Activated naive CD8-positive, alpha-beta T cell (primary cell): ENCODE measurements at regions not wholly inside any gene's neighbourhood (a gene's known extent, or its start where the extent isn't known, plus 50 kb on each side); places are given as distances from the start of the nearest gene placed in this dataset.

Source experiments
- H3K27ac Mint-ChIP-seq: one replicate; pipeline ENCODE4 v1.8.0; 2021; ENCODE audit warnings: mixed read lengths
- H3K27me3 Mint-ChIP-seq: one replicate; pipeline ENCODE4 v1.8.0; 2021; ENCODE audit warnings: mixed read lengths
- H3K36me3 Mint-ChIP-seq: one replicate; pipeline ENCODE4 v1.8.0; 2021; ENCODE audit warnings: mixed read lengths
- H3K4me1 Mint-ChIP-seq: one replicate; pipeline ENCODE4 v1.8.0; 2021; ENCODE audit warnings: low read depth, mixed read lengths
- H3K4me3 Mint-ChIP-seq: one replicate; pipeline ENCODE4 v1.8.0; 2021; ENCODE audit warnings: mild to moderate bottlenecking, mixed read lengths
- H3K9me3 Mint-ChIP-seq: one replicate; pipeline ENCODE4 v1.8.0; 2021; ENCODE audit warnings: low read depth, mixed read lengths

DNA sequence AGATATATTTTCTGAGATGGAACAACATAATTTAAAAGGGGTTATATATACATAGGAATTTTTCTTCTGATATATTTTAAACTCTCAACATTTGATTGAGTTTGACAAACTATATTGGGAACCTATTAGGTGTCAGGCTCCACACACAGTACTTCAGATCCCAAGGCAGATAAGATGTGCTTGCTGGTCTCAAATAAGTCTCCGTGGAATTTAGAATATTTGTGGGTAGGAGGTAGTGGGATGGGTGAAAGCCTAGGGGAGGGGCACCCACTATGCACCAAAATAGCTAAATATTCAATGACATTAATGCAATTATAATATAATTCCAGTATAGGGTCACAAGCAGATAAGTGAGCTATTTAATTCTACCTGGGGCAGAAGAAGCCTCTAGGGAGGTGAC lies 81.5 kb downstream of the ARL4A start:
- no peaks in the 10 kb centered on the region for H3K36me3 Mint-ChIP-seq
- no peak overlapping the region for H3K4me3 Mint-ChIP-seq
- H3K27me3 Mint-ChIP-seq, result peaks cover 3% of the 10 kb centered on the region
- H3K4me1 Mint-ChIP-seq, result no peaks in the 10 kb centered on the region
- H3K9me3 Mint-ChIP-seq, result no peaks in the 10 kb centered on the region
- H3K27ac Mint-ChIP-seq, result no peak overlapping the region

DNA sequence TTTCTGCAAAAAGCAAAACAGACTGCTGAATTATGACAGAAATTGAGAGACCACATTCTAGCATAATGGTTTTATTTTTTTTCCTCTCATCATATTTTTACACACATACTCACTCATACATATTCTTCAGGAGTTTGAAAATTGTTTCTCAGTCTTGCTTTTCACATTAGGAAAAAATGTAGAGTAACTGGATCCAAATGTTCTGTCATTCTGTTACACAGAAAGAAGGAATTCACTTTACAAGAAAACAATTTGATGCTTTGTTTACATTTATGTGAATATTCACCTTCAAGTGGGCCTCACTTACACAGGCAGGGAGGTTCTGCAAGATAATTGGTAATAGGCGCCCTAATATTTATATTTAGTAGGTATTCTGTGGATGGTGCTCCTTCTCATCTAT lies 82.0 kb downstream of the ARL4A start:
- H3K4me1 Mint-ChIP-seq, result no peaks in the 10 kb centered on the region
- H3K27me3 Mint-ChIP-seq, result peaks cover 3% of the 10 kb centered on the region
- H3K4me3 Mint-ChIP-seq, result no peak overlapping the region
- no peak overlapping the region for H3K27ac Mint-ChIP-seq
- no peaks in the 10 kb centered on the region for H3K36me3 Mint-ChIP-seq
- H3K9me3 Mint-ChIP-seq, result no peaks in the 10 kb centered on the region

DNA sequence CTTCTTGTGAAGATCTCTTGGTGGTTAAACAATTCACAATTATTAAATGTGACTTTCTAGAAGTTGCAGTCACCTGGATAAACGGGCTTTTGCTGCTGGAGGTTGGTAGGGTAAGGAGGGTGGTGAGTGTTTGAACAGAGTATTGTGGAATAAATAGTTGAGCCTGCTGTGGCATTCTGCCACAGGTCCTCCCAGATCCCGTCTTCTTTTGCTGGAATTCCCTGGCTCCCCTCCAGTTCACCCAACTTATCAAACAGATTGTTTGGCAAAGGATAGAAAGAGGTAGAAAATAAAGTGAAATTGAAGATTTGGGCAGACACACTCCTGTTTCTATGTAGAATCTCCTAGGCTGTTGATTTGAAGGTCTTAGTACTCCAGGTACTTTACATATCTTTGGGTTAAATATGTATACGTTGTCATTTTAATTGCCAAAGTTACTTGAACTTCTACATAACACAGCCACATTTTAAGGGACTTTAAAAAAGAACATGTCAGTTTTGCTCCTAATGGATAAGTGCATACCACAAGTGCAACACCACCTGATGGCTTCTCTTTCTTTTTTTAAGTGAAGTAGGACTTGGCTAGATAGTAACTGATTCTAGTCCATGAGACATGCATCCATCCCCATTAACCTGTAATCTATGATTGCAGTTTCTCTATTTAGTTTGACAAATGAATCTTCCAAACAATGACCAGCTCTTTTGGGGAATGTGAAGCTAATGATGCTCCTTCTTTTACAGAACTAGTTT lies 83.0 kb downstream of the ARL4A start:
- no peak overlapping the region for H3K27ac Mint-ChIP-seq
- H3K27me3 Mint-ChIP-seq, result peaks cover 3% of the 10 kb centered on the region
- no peaks in the 10 kb centered on the region for H3K9me3 Mint-ChIP-seq
- H3K4me1 Mint-ChIP-seq, result no peaks in the 10 kb centered on the region
- H3K36me3 Mint-ChIP-seq, result no peaks in the 10 kb centered on the region
- H3K4me3 Mint-ChIP-seq, result no peak overlapping the region

DNA sequence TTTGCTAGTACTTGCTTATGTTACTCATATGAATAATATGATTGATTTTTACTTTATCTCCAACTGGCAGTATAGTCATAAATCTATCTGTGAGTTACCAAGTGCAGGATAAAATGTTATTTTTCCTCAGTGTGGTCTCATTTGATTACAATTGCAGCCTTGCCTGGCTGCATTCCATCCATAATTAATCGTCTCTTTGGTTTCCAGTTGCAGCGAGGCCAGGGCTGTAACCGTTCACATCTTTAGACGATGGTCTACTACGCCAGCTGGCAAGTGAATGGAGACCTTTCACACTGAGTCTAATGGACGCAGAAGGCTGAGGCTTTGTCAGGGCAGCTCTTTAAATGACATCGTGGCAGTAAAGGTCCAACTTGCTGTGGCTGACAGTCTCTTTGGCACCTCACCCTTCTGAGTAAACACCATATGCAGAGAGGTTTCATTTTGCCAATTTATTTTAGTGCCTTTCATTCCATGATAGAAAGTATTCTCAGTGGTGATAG lies 84.0 kb downstream of the ARL4A start:
- Mint-ChIP-seq H3K4me1 (no peaks in the 10 kb centered on the region), H3K27me3 (peaks cover 3% of the 10 kb centered on the region), H3K27ac (no peak overlapping the region), H3K9me3 (no peaks in the 10 kb centered on the region), H3K36me3 (no peaks in the 10 kb centered on the region), H3K4me3 (no peak overlapping the region)

DNA sequence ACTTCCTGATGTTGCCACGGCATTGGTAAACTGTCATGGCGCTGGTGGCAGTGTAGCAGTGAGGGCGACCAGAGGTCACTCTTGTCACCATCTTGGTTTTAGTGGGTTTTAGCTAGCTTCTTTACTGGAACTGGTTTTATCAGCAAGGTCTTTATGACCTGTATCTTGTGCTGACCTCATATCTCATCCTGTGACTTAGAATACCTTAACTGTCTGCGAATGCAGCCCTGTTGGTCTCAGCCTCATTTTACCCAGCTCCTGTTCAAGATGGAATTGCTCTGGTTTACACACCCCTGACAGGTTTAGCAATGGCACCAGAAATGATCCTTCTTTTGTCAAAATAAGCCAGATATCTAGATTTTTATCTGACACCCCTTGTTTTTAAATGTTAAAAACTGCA lies 85.3 kb downstream of the ARL4A start:
- no peaks in the 10 kb centered on the region for H3K4me1 Mint-ChIP-seq
- no peaks in the 10 kb centered on the region for H3K9me3 Mint-ChIP-seq
- no peaks in the 10 kb centered on the region for H3K36me3 Mint-ChIP-seq
- peaks cover 3% of the 10 kb centered on the region for H3K27me3 Mint-ChIP-seq
- H3K4me3 Mint-ChIP-seq, result no peak overlapping the region
- no peak overlapping the region for H3K27ac Mint-ChIP-seq

DNA sequence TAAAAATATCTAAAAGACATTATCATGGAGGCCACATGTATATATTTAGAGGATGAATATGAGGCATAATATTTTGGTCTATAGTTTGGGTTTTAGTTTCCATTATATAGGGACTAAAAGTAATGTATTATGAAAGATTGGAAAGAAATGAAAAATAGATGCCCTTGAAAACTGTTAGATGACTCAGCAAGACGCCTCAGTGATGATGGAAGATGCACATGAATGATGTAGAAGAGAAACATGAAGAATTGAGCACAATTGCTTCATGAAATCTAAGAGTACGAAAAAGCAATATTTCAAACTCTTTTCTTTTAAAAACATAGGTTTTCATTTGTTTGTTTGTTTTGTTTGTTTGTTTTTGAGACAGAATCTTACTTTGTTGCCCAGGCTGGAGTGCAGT lies 89.8 kb downstream of the ARL4A start:
- Mint-ChIP-seq H3K36me3 (no peaks in the 10 kb centered on the region), H3K27me3 (peaks cover 4% of the 10 kb centered on the region), H3K9me3 (no peaks in the 10 kb centered on the region), H3K4me3 (no peak overlapping the region), H3K4me1 (no peaks in the 10 kb centered on the region), H3K27ac (no peak overlapping the region)

DNA sequence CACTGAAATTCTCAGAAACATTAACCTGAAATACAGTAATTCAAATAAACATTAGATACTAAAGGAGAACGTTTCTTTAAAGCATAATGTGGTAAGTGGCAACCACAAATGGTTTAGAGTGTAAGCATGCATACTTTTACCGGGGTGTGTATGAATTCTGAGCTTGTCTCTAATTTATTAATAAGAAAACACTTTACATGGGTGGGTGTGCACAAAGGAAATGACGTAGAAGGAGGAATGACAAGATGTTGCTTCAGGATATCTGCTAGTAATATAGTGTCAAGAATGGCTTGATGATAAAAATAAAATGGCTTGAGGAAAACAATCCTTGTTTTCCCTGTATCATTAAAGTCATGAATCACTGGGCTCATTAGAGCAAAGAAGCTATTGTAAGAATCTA lies 92.5 kb downstream of the ARL4A start:
- Mint-ChIP-seq H3K27ac (no peak overlapping the region), H3K9me3 (no peaks in the 10 kb centered on the region), H3K36me3 (no peaks in the 10 kb centered on the region), H3K27me3 (peaks cover 3% of the 10 kb centered on the region), H3K4me3 (no peak overlapping the region), H3K4me1 (no peaks in the 10 kb centered on the region)

DNA sequence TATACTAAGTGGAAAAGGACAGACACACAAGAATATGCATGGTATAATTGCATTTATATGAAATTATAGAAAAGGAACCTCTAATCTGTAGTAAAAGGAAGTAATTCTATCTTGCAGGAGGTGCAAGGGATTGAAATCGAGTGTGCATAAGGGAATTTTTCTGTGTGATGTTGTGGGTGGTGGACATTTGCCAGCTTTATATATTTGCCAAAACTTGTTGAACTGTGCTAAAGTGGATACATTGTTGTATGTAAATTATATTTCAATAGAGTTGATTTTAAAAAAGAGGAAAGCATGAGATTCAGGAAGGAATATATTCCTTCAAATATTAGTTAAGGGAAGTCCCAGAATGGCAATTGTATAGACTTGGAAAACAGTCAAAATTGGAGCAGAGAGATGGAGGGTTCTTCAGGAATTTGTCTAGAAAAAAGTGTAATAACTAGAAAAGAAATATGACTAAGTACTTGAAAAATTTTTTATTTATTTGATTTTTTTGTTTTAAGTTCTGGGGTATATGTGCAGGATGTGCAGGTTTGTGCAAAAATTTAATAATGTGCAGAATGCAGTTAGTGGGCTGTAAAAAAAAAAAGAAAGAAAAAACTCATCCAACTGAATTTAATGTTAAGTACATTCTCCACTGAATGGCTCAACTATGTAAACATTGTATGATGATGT lies 96.1 kb downstream of the ARL4A start:
- H3K9me3 Mint-ChIP-seq, result no peaks in the 10 kb centered on the region
- H3K27me3 Mint-ChIP-seq, result peaks cover 3% of the 10 kb centered on the region
- no peak overlapping the region for H3K27ac Mint-ChIP-seq
- H3K4me1 Mint-ChIP-seq, result no peaks in the 10 kb centered on the region
- H3K36me3 Mint-ChIP-seq, result no peaks in the 10 kb centered on the region
- H3K4me3 Mint-ChIP-seq, result no peak overlapping the region

DNA sequence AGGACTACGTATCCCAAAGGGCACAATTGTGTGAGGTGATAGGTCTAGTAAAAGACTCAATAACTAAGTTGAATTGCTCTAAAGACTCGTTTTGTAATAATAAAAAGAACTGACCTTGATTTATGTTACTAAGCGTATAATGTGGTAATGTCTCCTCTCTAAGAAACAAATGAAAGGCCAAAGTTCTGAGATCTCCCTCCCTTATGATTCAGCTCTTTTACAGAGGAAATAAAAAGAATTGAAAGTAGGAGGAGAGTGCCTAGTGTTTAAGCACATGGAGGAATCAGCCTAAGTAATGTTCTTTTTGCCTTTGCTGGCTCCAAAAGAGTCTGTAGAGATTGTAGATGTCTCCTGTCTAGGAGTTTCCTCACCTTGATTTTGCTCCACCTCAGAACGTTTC lies 98.0 kb downstream of the ARL4A start:
- H3K4me3 Mint-ChIP-seq, result no peak overlapping the region
- no peaks in the 10 kb centered on the region for H3K9me3 Mint-ChIP-seq
- H3K4me1 Mint-ChIP-seq, result no peaks in the 10 kb centered on the region
- no peaks in the 10 kb centered on the region for H3K36me3 Mint-ChIP-seq
- no peaks in the 10 kb centered on the region for H3K27me3 Mint-ChIP-seq
- no peak overlapping the region for H3K27ac Mint-ChIP-seq

DNA sequence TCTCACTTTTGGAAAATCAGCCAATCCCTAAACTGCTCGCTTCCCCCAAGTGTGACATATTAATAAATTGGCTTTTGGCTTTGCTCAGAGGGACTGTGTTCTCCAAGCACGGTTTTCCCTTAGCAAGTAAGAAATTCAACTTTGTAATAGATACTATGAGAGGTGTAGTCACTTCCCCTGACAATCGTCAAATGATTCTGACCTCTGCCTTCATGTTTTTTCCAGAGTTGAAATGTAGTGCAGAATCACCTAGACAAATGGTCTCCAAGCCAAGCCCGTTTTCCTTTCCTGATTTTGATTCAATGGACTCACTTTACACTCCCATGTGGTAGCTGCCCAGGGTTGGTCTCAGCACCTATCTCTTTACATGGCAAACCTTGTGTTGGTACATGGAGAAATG lies 99.1 kb downstream of the ARL4A start:
- no peaks in the 10 kb centered on the region for H3K9me3 Mint-ChIP-seq
- no peak overlapping the region for H3K4me3 Mint-ChIP-seq
- H3K4me1 Mint-ChIP-seq, result no peaks in the 10 kb centered on the region
- H3K36me3 Mint-ChIP-seq, result no peaks in the 10 kb centered on the region
- H3K27me3 Mint-ChIP-seq, result no peaks in the 10 kb centered on the region
- no peak overlapping the region for H3K27ac Mint-ChIP-seq

DNA sequence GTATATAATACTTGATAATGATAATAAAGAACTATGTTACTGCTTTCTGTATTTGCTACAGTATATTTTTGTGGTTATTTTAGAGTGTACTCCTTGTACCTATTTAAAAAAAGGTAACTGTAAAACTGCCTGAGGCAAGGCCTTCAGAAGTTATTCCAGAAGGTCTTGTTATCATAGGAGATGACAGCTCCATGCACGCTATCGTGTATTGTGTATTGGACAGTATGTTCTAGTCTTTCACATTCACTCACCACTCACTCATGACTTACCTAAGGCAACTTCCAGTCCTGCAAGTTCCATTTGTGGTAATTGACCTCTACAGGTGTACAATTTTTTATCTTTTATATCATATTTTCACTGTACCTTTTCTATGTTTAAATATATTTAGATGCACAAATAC lies 100.7 kb downstream of the ARL4A start:
- Mint-ChIP-seq H3K4me3 (no peak overlapping the region), H3K36me3 (no peaks in the 10 kb centered on the region), H3K4me1 (no peaks in the 10 kb centered on the region), H3K27ac (no peak overlapping the region), H3K9me3 (no peaks in the 10 kb centered on the region), H3K27me3 (no peaks in the 10 kb centered on the region)

DNA sequence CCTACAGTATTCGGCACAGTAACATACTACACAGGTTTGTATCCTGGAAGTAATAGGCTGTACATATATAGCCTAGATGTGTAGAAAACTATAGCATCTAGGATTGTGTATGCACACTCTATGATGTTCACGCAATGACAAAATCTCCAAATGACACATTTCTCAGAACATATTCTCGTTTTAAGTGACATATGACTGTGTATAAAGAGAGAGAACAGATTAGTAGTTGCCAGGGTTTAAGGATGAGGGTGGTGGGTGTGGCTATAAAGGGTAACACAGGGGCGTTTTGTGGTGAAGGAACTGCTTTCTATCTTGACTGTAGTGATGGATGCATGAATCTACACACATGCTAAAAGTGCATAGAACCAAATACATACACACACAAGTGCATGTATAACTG lies 101.2 kb downstream of the ARL4A start:
- Mint-ChIP-seq H3K36me3 (no peaks in the 10 kb centered on the region), H3K4me3 (no peak overlapping the region), H3K27me3 (no peaks in the 10 kb centered on the region)

DNA sequence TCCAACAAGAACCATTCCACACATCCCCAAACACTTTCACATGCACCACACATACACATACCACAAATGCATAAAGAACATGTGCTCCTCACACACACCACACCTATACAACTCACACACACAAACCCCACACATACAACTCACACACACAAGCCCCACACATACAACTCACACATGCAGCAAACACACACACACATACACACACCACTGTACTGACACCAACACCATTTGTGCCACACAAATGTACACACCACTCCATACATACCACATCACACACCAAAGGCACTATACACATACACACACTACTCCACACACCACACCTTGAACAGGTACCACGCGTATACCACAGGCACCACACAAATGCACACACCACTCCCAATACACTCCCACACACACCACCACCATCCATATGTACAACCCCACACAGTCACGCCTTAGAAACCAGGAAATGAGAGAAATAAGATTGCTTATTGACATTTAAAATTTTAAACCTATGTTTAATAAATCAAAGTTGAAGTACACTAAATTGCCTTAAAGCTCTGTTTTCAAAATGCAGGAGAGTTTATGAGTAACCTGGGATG lies 107.4 kb downstream of the ARL4A start:
- H3K4me3 Mint-ChIP-seq, result no peak overlapping the region
- H3K27ac Mint-ChIP-seq, result no peak overlapping the region
- H3K36me3 Mint-ChIP-seq, result no peaks in the 10 kb centered on the region
- no peaks in the 10 kb centered on the region for H3K9me3 Mint-ChIP-seq
- H3K27me3 Mint-ChIP-seq, result no peaks in the 10 kb centered on the region
- H3K4me1 Mint-ChIP-seq, result no peaks in the 10 kb centered on the region

More for the DNA sequence above, 101.2 kb downstream of the ARL4A start:
- Mint-ChIP-seq H3K27ac (no peak overlapping the region), H3K4me1 (no peaks in the 10 kb centered on the region), H3K9me3 (no peaks in the 10 kb centered on the region)

DNA sequence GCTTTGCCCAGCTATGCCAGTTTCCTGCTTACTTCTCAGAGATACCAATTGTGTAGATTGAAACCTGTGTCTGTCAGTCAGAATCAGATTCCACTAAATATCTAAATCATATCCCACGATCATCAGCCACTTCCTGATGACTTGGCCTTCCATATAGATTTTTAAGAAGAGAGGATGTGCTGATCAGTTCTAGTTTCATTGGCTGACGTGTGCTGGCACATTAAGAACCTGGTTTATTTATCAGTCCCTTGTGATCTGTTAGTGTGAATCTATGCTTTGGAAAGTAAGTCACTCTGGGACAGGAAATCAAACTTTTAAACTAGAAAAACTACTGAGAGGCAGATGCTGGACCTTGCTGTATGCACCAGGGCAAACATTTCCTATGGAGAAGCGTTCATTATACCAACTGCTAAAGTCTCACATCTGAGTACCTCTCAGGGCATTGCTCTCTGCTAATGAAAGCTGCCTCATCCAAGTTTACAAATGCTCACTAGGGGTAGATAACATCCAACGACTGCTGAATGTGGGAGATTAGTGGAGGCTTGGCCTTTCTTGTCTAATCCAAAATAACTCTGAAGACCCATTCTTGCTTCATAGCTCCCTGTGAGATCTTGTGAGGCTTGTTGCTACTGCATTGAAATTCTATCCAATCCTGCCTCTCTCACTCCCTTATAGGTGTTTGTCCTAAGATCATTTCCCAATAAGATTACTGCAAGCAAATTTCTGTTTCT lies 109.1 kb downstream of the ARL4A start:
- Mint-ChIP-seq H3K36me3 (no peaks in the 10 kb centered on the region), H3K27me3 (no peaks in the 10 kb centered on the region), H3K27ac (no peak overlapping the region), H3K4me3 (no peak overlapping the region), H3K4me1 (no peaks in the 10 kb centered on the region), H3K9me3 (no peaks in the 10 kb centered on the region)

DNA sequence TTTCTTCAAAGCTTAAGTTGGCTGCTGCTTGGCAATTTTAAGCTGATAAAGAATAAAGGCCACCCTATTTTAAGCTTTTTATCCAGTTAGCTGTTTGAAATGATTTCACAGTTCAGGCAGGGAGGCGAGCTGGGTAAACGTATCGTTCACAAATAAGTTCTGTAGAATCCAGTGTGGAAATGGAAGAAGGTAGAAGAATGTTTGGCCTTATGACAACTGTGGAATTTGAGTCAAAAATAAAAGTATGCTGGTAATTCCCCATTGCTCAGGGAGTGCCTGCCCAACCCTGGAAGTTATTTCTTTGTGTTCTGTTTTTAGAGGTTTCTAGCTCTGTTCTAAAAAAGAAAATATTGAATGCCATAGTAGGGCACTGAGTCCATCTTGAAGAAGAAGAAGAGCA lies 113.1 kb downstream of the ARL4A start:
- Mint-ChIP-seq H3K27me3 (no peaks in the 10 kb centered on the region), H3K9me3 (no peaks in the 10 kb centered on the region), H3K27ac (no peak overlapping the region), H3K4me1 (no peaks in the 10 kb centered on the region), H3K4me3 (no peak overlapping the region), H3K36me3 (no peaks in the 10 kb centered on the region)
